GM12865 (cell line): ENCODE measurements at regions not wholly inside any gene's neighbourhood (a gene's known extent, or its start where the extent isn't known, plus 50 kb on each side); places are given as distances from the start of the nearest gene placed in this dataset.

ENCODE experiments used
- DNase-seq: peaks from one replicate; pipeline ENCODE4 v3.0.0; 2010; ENCODE audit warnings: low read depth
- H3K4me3 ChIP-seq: 2 replicates; pipeline ENCODE4 v1.5.1; 2011; ENCODE audit warnings: mild to moderate bottlenecking, low read depth, low read length, control low read depth
- CTCF ChIP-seq: IDR thresholded peaks from 2 replicates; pipeline ENCODE4 v1.5.1; 2011; ENCODE audit warnings: low read length, control low read depth, low read depth, inconsistent platforms; ENCODE audit not compliant: insufficient read depth; ENCODE audit errors: missing control alignments

- DNase-seq: no peak
- no peak for TF ChIP-seq CTCF
- H3K4me3 ChIP-seq: no peak overlapping the region
These were observed 214.9 kb upstream of the ITGA4 start for GRCh38 chr2:181242262-181242661.

GRCh38 chr2:181243319-181243718 is 213.9 kb upstream of the ITGA4 start:
- DNase-seq: no peak
- no peak for TF ChIP-seq CTCF
- H3K4me3 ChIP-seq: no peak overlapping the region

- no peak overlapping the region for H3K4me3 ChIP-seq
- DNase-seq: no peak
- TF ChIP-seq CTCF: no peak
These were observed 206.5 kb upstream of the ITGA4 start for GRCh38 chr2:181250691-181251090.

GRCh38 chr2:181252262-181253148 is 204.7 kb upstream of the ITGA4 start:
- no peak overlapping the region for H3K4me3 ChIP-seq
- peak; percentile 24 for DNase-seq
- no peak for TF ChIP-seq CTCF

GRCh38 chr2:181253438-181253837 is 203.7 kb upstream of the ITGA4 start:
- no peak for TF ChIP-seq CTCF
- no peak for DNase-seq
- no peak overlapping the region for H3K4me3 ChIP-seq

GRCh38 chr2:181255651-181256050 is 201.5 kb upstream of the ITGA4 start:
- no peak for DNase-seq
- TF ChIP-seq CTCF: no peak
- H3K4me3 ChIP-seq: no peak overlapping the region

- H3K4me3 ChIP-seq: no peak overlapping the region
- DNase-seq: no peak
- no peak for TF ChIP-seq CTCF
These were observed 198.5 kb upstream of the ITGA4 start for GRCh38 chr2:181258720-181259119.
